ENCODE measurements at regions not wholly inside any gene's neighbourhood (a gene's known extent, or its start where the extent isn't known, plus 50 kb on each side); places are given as distances from the start of the nearest gene placed in this dataset.
"Not testable (repeated sequence)": the region's sequence is repeated elsewhere in the genome, so short reads cannot be mapped to it uniquely, and the experiment has no call there.

DNA sequence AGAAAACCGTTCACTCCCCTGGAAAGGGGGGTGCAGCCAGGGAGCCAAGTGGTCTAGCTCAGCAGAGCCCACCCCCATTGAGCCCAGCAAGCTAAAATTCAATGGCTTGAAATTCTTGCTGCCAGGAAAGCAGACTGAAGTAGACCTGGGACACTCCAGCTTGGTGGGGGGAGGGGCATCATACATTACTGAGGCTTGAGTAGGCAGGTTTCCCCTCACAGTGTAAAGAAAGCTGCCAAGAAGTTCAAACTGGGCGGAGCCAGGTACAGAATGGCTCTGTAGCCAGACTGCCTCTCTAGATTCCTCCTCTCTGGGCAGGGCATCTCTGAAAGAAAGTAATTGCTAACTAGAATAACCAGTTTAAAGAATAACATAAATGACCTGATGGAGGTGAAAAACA is 372.3 kb upstream of the F9 start:
- no peaks in the 10 kb centered on the region for H3K4me1 Mint-ChIP-seq (ENCODE audit: low read depth)
- no peak overlapping the region for H3K4me3 Mint-ChIP-seq
- H3K9me3 Mint-ChIP-seq: no peaks in the 10 kb centered on the region
- H3K27me3 Mint-ChIP-seq: peaks cover 22% of the 10 kb centered on the region
- no peaks in the 10 kb centered on the region for H3K36me3 Mint-ChIP-seq (ENCODE audit: low read depth)
- no peak overlapping the region for H3K27ac Mint-ChIP-seq
- no peak for DNase-seq

GRCh38 chrX:139156356-139156755 is 374.2 kb upstream of the F9 start:
- H3K4me3 Mint-ChIP-seq: no peak overlapping the region
- no peaks in the 10 kb centered on the region for H3K4me1 Mint-ChIP-seq (ENCODE audit: low read depth)
- peaks cover 28% of the 10 kb centered on the region for H3K27me3 Mint-ChIP-seq
- H3K9me3 Mint-ChIP-seq: no peaks in the 10 kb centered on the region
- no peaks in the 10 kb centered on the region for H3K36me3 Mint-ChIP-seq (ENCODE audit: low read depth)
- no peak for DNase-seq
- H3K27ac Mint-ChIP-seq: no peak overlapping the region

- not testable (repeated sequence) for H3K27ac Mint-ChIP-seq, H3K4me3 Mint-ChIP-seq
Observed at GRCh38 chrX:139146625-139147024, 383.9 kb upstream of the F9 start.

GRCh38 chrX:139141370-139141769 is 389.2 kb upstream of the F9 start:
- DNase-seq: no peak
- H3K4me3 Mint-ChIP-seq: no peak overlapping the region
- H3K27me3 Mint-ChIP-seq: peaks cover 19% of the 10 kb centered on the region
- no peaks in the 10 kb centered on the region for H3K36me3 Mint-ChIP-seq (ENCODE audit: low read depth)
- H3K4me1 Mint-ChIP-seq (ENCODE audit: low read depth): no peaks in the 10 kb centered on the region
- no peaks in the 10 kb centered on the region for H3K9me3 Mint-ChIP-seq
- H3K27ac Mint-ChIP-seq: no peak overlapping the region

More at GRCh38 chrX:139146625-139147024, 383.9 kb upstream of the F9 start:
- not testable (repeated sequence) for DNase-seq; H3K4me1 Mint-ChIP-seq (ENCODE audit: low read depth); H3K36me3 Mint-ChIP-seq (ENCODE audit: low read depth); H3K9me3 Mint-ChIP-seq
- H3K27me3 Mint-ChIP-seq: peaks cover 16% of the 10 kb centered on the region

DNA sequence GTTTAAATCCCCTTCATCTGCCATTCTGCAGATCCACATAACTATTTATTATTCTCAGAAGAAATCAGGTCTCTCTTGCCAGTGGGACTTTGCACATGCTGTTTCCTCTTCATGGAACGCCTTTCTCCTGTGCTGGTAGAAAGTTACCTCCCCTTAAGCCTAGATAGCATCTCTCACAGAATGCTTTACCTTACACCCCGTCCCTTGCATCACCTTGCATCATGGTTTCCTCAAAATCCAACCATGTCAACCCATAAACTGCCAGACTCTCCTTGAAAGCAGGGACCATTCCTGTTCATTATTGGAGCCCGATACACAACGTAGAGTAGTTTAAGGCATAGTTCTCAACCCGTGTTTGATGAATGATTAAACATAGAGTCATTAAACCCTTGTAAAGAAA is 396.2 kb upstream of the F9 start:
- Mint-ChIP-seq H3K4me3 (no peak overlapping the region), H3K27me3 (peaks cover 16% of the 10 kb centered on the region)

DNA sequence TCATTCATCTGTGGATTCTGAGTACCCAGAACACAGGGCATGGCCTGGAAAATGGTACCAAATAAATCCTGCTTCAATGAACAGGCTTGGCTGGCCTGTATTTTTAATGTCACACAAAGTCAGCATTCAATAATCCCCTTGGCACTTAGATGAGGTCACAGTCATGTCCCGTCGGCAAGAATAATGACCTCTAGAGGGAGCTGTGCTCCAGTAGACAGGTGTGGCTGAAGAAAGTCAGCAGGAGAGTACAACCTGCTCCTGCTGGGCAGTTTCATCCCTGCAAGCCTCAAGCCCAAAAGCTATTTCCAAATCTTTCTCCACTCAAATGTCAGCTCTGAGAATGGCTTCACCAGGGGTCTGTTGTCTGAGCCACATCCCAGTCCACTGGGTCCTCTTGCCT is 404.0 kb upstream of the F9 start:
- H3K4me1 Mint-ChIP-seq (ENCODE audit: low read depth): no peaks in the 10 kb centered on the region
- H3K36me3 Mint-ChIP-seq (ENCODE audit: low read depth): no peaks in the 10 kb centered on the region
- no peaks in the 10 kb centered on the region for H3K9me3 Mint-ChIP-seq
- H3K27me3 Mint-ChIP-seq: peaks cover 33% of the 10 kb centered on the region
- no peak overlapping the region for H3K27ac Mint-ChIP-seq
- DNase-seq: no peak
- H3K4me3 Mint-ChIP-seq: no peak overlapping the region

More for the DNA sequence above, 396.2 kb upstream of the F9 start:
- Mint-ChIP-seq H3K4me1 (ENCODE audit: low read depth) (no peaks in the 10 kb centered on the region), H3K27ac (no peak overlapping the region), H3K36me3 (ENCODE audit: low read depth) (no peaks in the 10 kb centered on the region), H3K9me3 (no peaks in the 10 kb centered on the region)
- DNase-seq: no peak

GRCh38 chrX:139125916-139126315 is 404.6 kb upstream of the F9 start:
- Mint-ChIP-seq H3K9me3 (no peaks in the 10 kb centered on the region), H3K27me3 (peaks cover 33% of the 10 kb centered on the region), H3K4me3 (no peak overlapping the region), H3K27ac (no peak overlapping the region), H3K36me3 (ENCODE audit: low read depth) (no peaks in the 10 kb centered on the region), H3K4me1 (ENCODE audit: low read depth) (no peaks in the 10 kb centered on the region)
- DNase-seq: no peak

GRCh38 chrX:139121616-139122286 is 408.8 kb upstream of the F9 start:
- no peak overlapping the region for H3K27ac Mint-ChIP-seq
- no peak overlapping the region for H3K4me3 Mint-ChIP-seq

DNA sequence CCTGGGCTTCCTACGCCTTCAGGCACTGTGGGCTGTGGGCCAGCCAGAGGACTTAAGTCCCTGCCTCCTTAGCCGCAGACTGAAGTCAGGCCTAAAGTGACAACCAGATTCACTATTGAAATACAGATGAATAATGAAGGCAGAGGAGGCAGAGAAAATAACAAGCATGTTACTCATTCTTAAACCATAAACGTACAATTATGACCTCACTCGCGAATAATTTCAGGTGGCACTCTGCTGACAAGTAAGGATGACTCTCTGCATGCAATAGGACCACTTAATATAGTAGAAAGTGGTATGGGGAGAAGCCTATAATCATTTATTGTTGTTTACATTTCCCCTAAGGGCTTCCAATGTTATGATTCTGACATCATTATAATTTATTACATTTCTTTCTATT is 409.2 kb upstream of the FGF13 start:
- H3K9me3 Mint-ChIP-seq: no peaks in the 10 kb centered on the region
- DNase-seq: no peak
- H3K4me3 Mint-ChIP-seq: no peak overlapping the region
- no peak overlapping the region for H3K27ac Mint-ChIP-seq
- H3K27me3 Mint-ChIP-seq: peaks cover 17% of the 10 kb centered on the region
- no peaks in the 10 kb centered on the region for H3K36me3 Mint-ChIP-seq (ENCODE audit: low read depth)
- H3K4me1 Mint-ChIP-seq (ENCODE audit: low read depth): no peaks in the 10 kb centered on the region

More at GRCh38 chrX:139121616-139122286, 408.8 kb upstream of the F9 start:
- H3K27me3 Mint-ChIP-seq: peaks cover 24% of the 10 kb centered on the region
- no peaks in the 10 kb centered on the region for H3K9me3 Mint-ChIP-seq
- no peak for DNase-seq
- no peaks in the 10 kb centered on the region for H3K36me3 Mint-ChIP-seq (ENCODE audit: low read depth)
- H3K4me1 Mint-ChIP-seq (ENCODE audit: low read depth): no peaks in the 10 kb centered on the region

DNA sequence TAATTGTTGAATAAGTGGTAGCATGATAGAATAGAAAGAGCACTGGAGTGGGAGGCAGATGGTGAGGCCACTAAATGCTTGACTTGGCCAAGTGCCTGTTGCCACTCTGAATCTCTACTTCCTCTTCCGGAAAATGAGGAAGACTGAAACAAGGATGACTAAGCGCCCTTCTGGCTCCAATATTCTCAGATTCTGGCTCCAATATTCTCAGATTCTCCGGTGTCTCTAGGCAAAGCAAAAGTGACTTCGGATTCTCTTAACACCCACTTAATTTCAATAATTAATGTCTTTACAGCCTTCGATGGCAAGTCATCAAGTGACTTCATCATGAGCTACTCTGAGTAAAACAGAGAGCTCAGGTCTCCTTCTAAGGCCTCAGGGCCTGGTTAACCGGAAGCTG is 402.2 kb upstream of the FGF13 start:
- no peak overlapping the region for H3K4me3 Mint-ChIP-seq
- H3K4me1 Mint-ChIP-seq (ENCODE audit: low read depth): no peaks in the 10 kb centered on the region
- H3K9me3 Mint-ChIP-seq: no peaks in the 10 kb centered on the region
- no peak overlapping the region for H3K27ac Mint-ChIP-seq
- peaks cover 3% of the 10 kb centered on the region for H3K27me3 Mint-ChIP-seq
- no peaks in the 10 kb centered on the region for H3K36me3 Mint-ChIP-seq (ENCODE audit: low read depth)
- no peak for DNase-seq

DNA sequence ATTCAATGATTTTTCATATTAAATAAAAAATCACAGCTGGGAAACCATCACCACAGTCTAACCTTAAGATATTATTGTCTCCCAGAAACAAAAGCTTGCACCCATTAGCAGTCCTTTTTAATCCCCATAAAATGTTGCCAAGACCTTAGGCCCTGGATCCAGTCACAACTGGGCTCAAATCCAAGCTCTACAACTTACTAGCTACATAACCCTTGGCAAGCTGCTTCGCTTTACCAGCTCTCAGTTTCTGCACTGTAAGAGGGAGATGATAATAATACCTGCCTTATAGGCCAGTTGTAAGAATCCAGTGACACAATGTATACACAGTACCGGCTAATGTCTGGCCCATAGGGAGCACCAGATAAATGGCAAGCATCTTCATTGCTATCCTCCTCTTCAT is 400.9 kb upstream of the FGF13 start:
- Mint-ChIP-seq H3K36me3 (ENCODE audit: low read depth) (no peaks in the 10 kb centered on the region), H3K27ac (no peak overlapping the region), H3K4me3 (no peak overlapping the region), H3K9me3 (no peaks in the 10 kb centered on the region), H3K27me3 (peaks cover 3% of the 10 kb centered on the region), H3K4me1 (ENCODE audit: low read depth) (no peaks in the 10 kb centered on the region)
- no peak for DNase-seq

DNA sequence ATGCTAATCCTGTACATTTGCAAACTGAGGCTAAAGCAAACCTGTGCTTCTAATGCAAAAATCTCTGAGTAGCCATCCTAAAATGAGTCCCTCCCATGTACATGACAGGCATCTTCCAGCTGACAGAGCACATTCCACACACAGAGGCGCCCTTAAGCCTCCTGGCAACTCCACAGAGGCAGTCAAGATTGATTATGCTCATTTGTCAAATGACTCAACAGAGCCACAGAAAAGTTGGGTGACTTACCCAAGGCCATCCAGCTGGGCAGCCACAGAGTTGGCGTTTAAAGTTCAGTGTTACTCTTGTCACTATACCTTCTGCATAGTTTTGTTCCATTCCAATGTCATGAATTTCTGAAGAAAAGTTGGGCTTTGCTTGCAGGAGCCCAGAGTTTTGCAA is 394.6 kb upstream of the FGF13 start:
- Mint-ChIP-seq H3K36me3 (ENCODE audit: low read depth) (no peaks in the 10 kb centered on the region), H3K4me3 (no peak overlapping the region), H3K4me1 (ENCODE audit: low read depth) (no peaks in the 10 kb centered on the region), H3K27me3 (peaks cover 10% of the 10 kb centered on the region), H3K9me3 (no peaks in the 10 kb centered on the region), H3K27ac (no peak overlapping the region)
- DNase-seq: no peak

GRCh38 chrX:139094671-139095592 is 383.4 kb upstream of the FGF13 start:
- H3K9me3 Mint-ChIP-seq: no peaks in the 10 kb centered on the region
- no peak overlapping the region for H3K4me3 Mint-ChIP-seq
- no peak for DNase-seq
- H3K36me3 Mint-ChIP-seq (ENCODE audit: low read depth): no peaks in the 10 kb centered on the region
- peaks cover 16% of the 10 kb centered on the region for H3K27me3 Mint-ChIP-seq
- H3K27ac Mint-ChIP-seq: no peak overlapping the region
- H3K4me1 Mint-ChIP-seq (ENCODE audit: low read depth): no peaks in the 10 kb centered on the region

GRCh38 chrX:139093201-139093600 is 381.7 kb upstream of the FGF13 start:
- H3K4me3 Mint-ChIP-seq: no peak overlapping the region

DNA sequence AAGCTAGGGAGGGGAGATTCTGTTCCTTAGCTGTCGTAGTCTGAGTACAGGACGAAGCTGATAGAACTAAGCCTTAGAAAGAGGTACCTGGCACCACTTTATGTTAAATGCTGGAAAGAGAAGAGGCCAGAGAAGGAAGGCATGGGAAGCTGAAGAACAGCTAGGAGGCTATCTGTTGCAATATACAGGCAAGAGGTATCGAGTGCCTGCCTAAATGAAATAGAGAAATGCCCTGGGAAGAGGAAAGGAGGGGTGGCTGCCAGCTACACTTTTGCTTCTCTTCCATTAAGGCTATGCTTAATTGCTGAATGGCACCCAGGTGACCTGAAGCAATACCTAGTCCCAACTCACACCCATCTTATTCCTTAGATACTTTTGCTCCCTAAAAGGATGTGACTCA is 380.4 kb upstream of the FGF13 start:
- no peak for DNase-seq
- Mint-ChIP-seq H3K27me3 (peaks cover 24% of the 10 kb centered on the region), H3K27ac (no peak overlapping the region), H3K4me1 (ENCODE audit: low read depth) (no peaks in the 10 kb centered on the region), H3K36me3 (ENCODE audit: low read depth) (no peaks in the 10 kb centered on the region), H3K4me3 (no peak overlapping the region), H3K9me3 (no peaks in the 10 kb centered on the region)

More at GRCh38 chrX:139093201-139093600, 381.7 kb upstream of the FGF13 start:
- H3K36me3 Mint-ChIP-seq (ENCODE audit: low read depth): no peaks in the 10 kb centered on the region
- H3K4me1 Mint-ChIP-seq (ENCODE audit: low read depth): no peaks in the 10 kb centered on the region
- H3K9me3 Mint-ChIP-seq: no peaks in the 10 kb centered on the region
- no peak for DNase-seq
- H3K27me3 Mint-ChIP-seq: peaks cover 20% of the 10 kb centered on the region
- no peak overlapping the region for H3K27ac Mint-ChIP-seq
